Activated CD8-positive, alpha-beta memory T cell treated with anti-CD3 and anti-CD28 coated beads, Interleukin-2, amount 50 U/mL, for 24 hours (primary cell): ENCODE measurements at regions not wholly inside any gene's neighbourhood (a gene's known extent, or its start where the extent isn't known, plus 50 kb on each side); places are given as distances from the start of the nearest gene placed in this dataset.

Experiments used
- DNase-seq: peaks from one replicate; pipeline ENCODE4 v3.0.0-alpha.2; 2020; ENCODE audit errors: extremely low read depth

- no peak for DNase-seq
Observed at GRCh38 chr1:50358962-50359361, 64.3 kb downstream of the DMRTA2 start.

- no peak for DNase-seq
Observed at GRCh38 chr1:50357186-50357585, 66.1 kb downstream of the DMRTA2 start.

GRCh38 chr1:50354813-50355212, 68.4 kb downstream of the DMRTA2 start:
- DNase-seq, result no peak

GRCh38 chr1:50352428-50352827, 70.8 kb downstream of the DMRTA2 start:
- no peak for DNase-seq

GRCh38 chr1:50350868-50351267, 72.4 kb downstream of the DMRTA2 start:
- no peak for DNase-seq

- no peak for DNase-seq
Observed at GRCh38 chr1:50350421-50350820, 72.8 kb downstream of the DMRTA2 start.

- no peak for DNase-seq
Observed at GRCh38 chr1:50349242-50349565, 74.0 kb downstream of the DMRTA2 start.

GRCh38 chr1:50348449-50349241, 74.6 kb downstream of the DMRTA2 start:
- peak; percentile 13 for DNase-seq

GRCh38 chr1:50347933-50348332, 75.3 kb downstream of the DMRTA2 start:
- DNase-seq, result no peak

- no peak for DNase-seq
Observed at GRCh38 chr1:50346621-50347020, 76.6 kb downstream of the DMRTA2 start.

GRCh38 chr1:50343323-50343722, 79.9 kb downstream of the DMRTA2 start:
- DNase-seq, result no peak

- no peak for DNase-seq
Observed at GRCh38 chr1:50342525-50342924, 80.7 kb downstream of the DMRTA2 start.

- DNase-seq, result no peak
Observed at GRCh38 chr1:50335036-50335435, 88.2 kb downstream of the DMRTA2 start.

- DNase-seq, result no peak
Observed at GRCh38 chr1:50333595-50333974, 89.7 kb downstream of the DMRTA2 start.

GRCh38 chr1:50332941-50333594, 90.2 kb downstream of the DMRTA2 start:
- DNase-seq, result no peak

GRCh38 chr1:50329332-50329932, 93.8 kb downstream of the DMRTA2 start:
- no peak for DNase-seq

GRCh38 chr1:50328552-50328951, 94.7 kb downstream of the DMRTA2 start:
- DNase-seq, result no peak

GRCh38 chr1:50326026-50326425, 97.2 kb downstream of the DMRTA2 start:
- DNase-seq, result no peak

GRCh38 chr1:50322579-50322978, 100.7 kb downstream of the DMRTA2 start:
- DNase-seq, result no peak

GRCh38 chr1:50318428-50318827, 104.8 kb downstream of the DMRTA2 start:
- no peak for DNase-seq

GRCh38 chr1:50308878-50309277, 114.4 kb downstream of the DMRTA2 start:
- no peak for DNase-seq

GRCh38 chr1:50305808-50306207, 117.4 kb downstream of the DMRTA2 start:
- no peak for DNase-seq

- DNase-seq, result no peak
Observed at GRCh38 chr1:50300297-50300696, 122.9 kb downstream of the DMRTA2 start.
